HepG2 (cell line): ENCODE measurements at regions not wholly inside any gene's neighbourhood (a gene's known extent, or its start where the extent isn't known, plus 50 kb on each side); places are given as distances from the start of the nearest gene placed in this dataset.

Experiments used
- AGO1 ChIP-seq: fragments of 200-400 bp; formaldehyde crosslinking; IDR thresholded peaks from 2 replicates; pipeline ENCODE4 v1.6.1; 2017; ENCODE audit warnings: mild to moderate bottlenecking, low read depth, low read length, moderate library complexity; ENCODE audit not compliant: poor library complexity, severe bottlenecking
- CEBPG ChIP-seq: IDR thresholded peaks from 2 replicates; pipeline ENCODE4 v1.6.1; 2016
- CHCHD3 ChIP-seq: sonication (generic); formaldehyde crosslinking; IDR thresholded peaks from 2 replicates; pipeline ENCODE4 v1.8.0; 2022; ENCODE audit warnings: mild to moderate bottlenecking, missing genetic modification reagents, moderate library complexity
- GABPB1 ChIP-seq: IDR thresholded peaks from 2 replicates; pipeline ENCODE4 v1.6.1; 2016; ENCODE audit warnings: mild to moderate bottlenecking, missing genetic modification reagents, moderate library complexity, missing compliant biosample characterization
- HDAC6 ChIP-seq: fragments of 200-600 bp; sonication (generic); IDR thresholded peaks from 2 replicates; pipeline ENCODE4 v1.7.0; 2017; ENCODE audit warnings: mild to moderate bottlenecking, antibody characterized with exemption, low read length, low read depth
- HNRNPK ChIP-seq: fragments of 200-400 bp; formaldehyde crosslinking; IDR thresholded peaks from 2 replicates; pipeline ENCODE4 v1.6.1; 2018; ENCODE audit warnings: low read length, low read depth, moderate library complexity, mild to moderate bottlenecking; ENCODE audit not compliant: poor library complexity, severe bottlenecking
- JUND ChIP-seq: sonication (generic); formaldehyde crosslinking; IDR thresholded peaks from 2 replicates; pipeline ENCODE4 v1.8.0; 2022; ENCODE audit warnings: mild to moderate bottlenecking, missing genetic modification reagents
- MED8 ChIP-seq: sonication (generic); formaldehyde crosslinking; IDR thresholded peaks from 2 replicates; pipeline ENCODE4 v1.8.1; 2023; ENCODE audit warnings: mild to moderate bottlenecking, missing genetic modification reagents; ENCODE audit not compliant: insufficient replicate concordance
- NFIB ChIP-seq: sonication (generic); formaldehyde crosslinking; IDR thresholded peaks from 2 replicates; pipeline ENCODE4 v1.9.0; 2021; ENCODE audit warnings: missing genetic modification reagents, mild to moderate bottlenecking, borderline replicate concordance
- POLR2AphosphoS2 ChIP-seq: IDR thresholded peaks from 2 replicates; pipeline ENCODE4 v1.6.1; 2011; ENCODE audit warnings: low read depth, low read length, improper control_type of control experiment
- POLR2AphosphoS5 ChIP-seq: IDR thresholded peaks from 2 replicates; pipeline ENCODE4 v1.6.1; 2012; ENCODE audit warnings: low read depth, low read length
- SCMH1 ChIP-seq: sonication (generic); formaldehyde crosslinking; IDR thresholded peaks from 2 replicates; pipeline ENCODE4 v1.9.0; 2021; ENCODE audit warnings: missing genetic modification reagents, mild to moderate bottlenecking, borderline replicate concordance
- SMARCE1 ChIP-seq: fragments of 450-650 bp; IDR thresholded peaks from 2 replicates; pipeline ENCODE4 v1.6.1; 2017; ENCODE audit warnings: borderline replicate concordance
- ZFAT ChIP-seq: sonication (generic); formaldehyde crosslinking; conservative IDR thresholded peaks from 2 replicates; pipeline ENCODE4 v1.8.1; 2023; ENCODE audit warnings: missing genetic modification reagents, inconsistent platforms
- ZFP36L1 ChIP-seq: sonication (generic); formaldehyde crosslinking; IDR thresholded peaks from 2 replicates; pipeline ENCODE4 v1.8.0; 2022; ENCODE audit warnings: mild to moderate bottlenecking, missing genetic modification reagents, moderate library complexity
- ZFP62 ChIP-seq: sonication (generic); formaldehyde crosslinking; IDR thresholded peaks from 2 replicates; pipeline ENCODE4 v1.4.0; 2020; ENCODE audit warnings: missing genetic modification reagents
- ZNF20 ChIP-seq: sonication (generic); formaldehyde crosslinking; IDR thresholded peaks from 2 replicates; pipeline ENCODE4 v1.4.0; 2020; ENCODE audit warnings: mild to moderate bottlenecking, moderate library complexity, missing genetic modification reagents
- ZNF605 ChIP-seq: sonication (generic); formaldehyde crosslinking; IDR thresholded peaks from 2 replicates; pipeline ENCODE4 v1.8.0; 2022; ENCODE audit warnings: mild to moderate bottlenecking, missing genetic modification reagents
- TF ChIP-seq, protein P1 (sequence below): sonication (generic); formaldehyde crosslinking; IDR thresholded peaks from 2 replicates; pipeline ENCODE4 v1.5.1; 2020; ENCODE audit warnings: missing genetic modification reagents, mild to moderate bottlenecking, borderline replicate concordance
- TF ChIP-seq, protein P2 (sequence below): sonication (generic); formaldehyde crosslinking; IDR thresholded peaks from 2 replicates; pipeline ENCODE4 v1.4.0; 2020; ENCODE audit warnings: missing genetic modification reagents
- TF ChIP-seq, protein P3 (sequence below): IDR thresholded peaks from 2 replicates; pipeline ENCODE4 v1.6.1; 2016
- TF ChIP-seq, protein P4 (sequence below): sonication (generic); formaldehyde crosslinking; IDR thresholded peaks from 2 replicates; pipeline ENCODE4 v1.5.1; 2020; ENCODE audit warnings: mild to moderate bottlenecking, missing genetic modification reagents, moderate library complexity

DNA sequence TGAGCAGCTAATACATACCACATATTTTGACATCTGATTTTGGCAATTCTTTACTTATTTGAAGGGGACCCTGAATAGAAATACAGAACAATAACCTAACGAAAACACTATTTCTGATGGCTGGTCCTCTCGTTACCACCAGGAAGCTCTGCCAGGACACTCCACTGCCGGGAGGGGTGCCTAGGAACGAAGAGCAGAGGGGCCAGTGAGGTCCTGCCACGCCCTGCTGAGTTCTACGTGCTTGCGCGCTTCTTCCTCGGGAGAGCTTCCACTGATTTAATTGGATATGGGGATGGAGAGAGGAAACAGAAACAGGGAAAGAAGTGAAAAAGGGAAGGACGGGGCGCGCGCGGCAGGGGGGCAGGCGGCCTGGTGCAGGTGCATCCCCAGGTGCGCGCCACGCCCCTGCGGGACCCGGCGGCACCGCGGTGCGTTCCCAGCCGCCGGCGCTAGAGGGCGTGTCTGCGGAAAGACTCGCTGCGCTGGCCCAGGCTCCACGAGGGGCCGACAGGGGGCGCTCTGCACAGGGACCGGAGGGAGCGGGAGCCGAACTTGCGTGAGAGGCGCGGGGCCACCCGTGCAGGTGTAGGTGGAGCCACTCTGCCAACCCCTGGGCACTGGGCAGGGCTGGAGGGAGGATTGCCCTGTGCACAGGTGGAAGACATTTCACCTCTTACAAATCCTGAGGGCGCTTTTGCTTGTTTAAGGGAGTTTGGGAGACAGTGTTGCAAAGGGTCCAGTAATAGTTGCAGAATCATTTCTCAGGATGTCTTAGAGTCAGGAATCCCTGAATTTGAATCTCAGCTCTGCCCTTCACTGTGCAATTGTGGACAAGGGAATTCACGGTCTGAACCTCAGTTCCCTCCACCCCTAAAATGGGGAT is 986.3 kb upstream of the TMEM132C start (continued):
- TF ChIP-seq, protein P1, sequence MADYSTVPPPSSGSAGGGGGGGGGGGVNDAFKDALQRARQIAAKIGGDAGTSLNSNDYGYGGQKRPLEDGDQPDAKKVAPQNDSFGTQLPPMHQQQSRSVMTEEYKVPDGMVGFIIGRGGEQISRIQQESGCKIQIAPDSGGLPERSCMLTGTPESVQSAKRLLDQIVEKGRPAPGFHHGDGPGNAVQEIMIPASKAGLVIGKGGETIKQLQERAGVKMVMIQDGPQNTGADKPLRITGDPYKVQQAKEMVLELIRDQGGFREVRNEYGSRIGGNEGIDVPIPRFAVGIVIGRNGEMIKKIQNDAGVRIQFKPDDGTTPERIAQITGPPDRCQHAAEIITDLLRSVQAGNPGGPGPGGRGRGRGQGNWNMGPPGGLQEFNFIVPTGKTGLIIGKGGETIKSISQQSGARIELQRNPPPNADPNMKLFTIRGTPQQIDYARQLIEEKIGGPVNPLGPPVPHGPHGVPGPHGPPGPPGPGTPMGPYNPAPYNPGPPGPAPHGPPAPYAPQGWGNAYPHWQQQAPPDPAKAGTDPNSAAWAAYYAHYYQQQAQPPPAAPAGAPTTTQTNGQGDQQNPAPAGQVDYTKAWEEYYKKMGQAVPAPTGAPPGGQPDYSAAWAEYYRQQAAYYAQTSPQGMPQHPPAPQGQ (CRISPR knock-in tag): no peak
- TF ChIP-seq POLR2AphosphoS2 (no peak), MED8 (CRISPR knock-in tag) (no peak), CHCHD3 (CRISPR knock-in tag) (no peak), CEBPG (CRISPR knock-in tag) (no peak), ZNF605 (CRISPR knock-in tag) (no peak), AGO1 (peak; percentile 45), ZFAT (CRISPR knock-in tag) (no peak), NFIB (CRISPR knock-in tag) (no peak), JUND (no peak), HDAC6 (no peak), ZFP36L1 (CRISPR knock-in tag) (no peak), ZNF20 (CRISPR knock-in tag) (no peak), SMARCE1 (no peak), GABPB1 (CRISPR knock-in tag) (peak; percentile 55; the same call in 1 of the 2 replicates), ZFP62 (CRISPR knock-in tag) (no peak), HNRNPK (peak; percentile 77), SCMH1 (CRISPR knock-in tag) (no peak), POLR2AphosphoS5 (no peak)
- TF ChIP-seq, protein P2, sequence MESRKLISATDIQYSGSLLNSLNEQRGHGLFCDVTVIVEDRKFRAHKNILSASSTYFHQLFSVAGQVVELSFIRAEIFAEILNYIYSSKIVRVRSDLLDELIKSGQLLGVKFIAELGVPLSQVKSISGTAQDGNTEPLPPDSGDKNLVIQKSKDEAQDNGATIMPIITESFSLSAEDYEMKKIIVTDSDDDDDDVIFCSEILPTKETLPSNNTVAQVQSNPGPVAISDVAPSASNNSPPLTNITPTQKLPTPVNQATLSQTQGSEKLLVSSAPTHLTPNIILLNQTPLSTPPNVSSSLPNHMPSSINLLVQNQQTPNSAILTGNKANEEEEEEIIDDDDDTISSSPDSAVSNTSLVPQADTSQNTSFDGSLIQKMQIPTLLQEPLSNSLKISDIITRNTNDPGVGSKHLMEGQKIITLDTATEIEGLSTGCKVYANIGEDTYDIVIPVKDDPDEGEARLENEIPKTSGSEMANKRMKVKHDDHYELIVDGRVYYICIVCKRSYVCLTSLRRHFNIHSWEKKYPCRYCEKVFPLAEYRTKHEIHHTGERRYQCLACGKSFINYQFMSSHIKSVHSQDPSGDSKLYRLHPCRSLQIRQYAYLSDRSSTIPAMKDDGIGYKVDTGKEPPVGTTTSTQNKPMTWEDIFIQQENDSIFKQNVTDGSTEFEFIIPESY: peak; percentile 76; the same call in 1 of the 2 replicates
- TF ChIP-seq, protein P3, sequence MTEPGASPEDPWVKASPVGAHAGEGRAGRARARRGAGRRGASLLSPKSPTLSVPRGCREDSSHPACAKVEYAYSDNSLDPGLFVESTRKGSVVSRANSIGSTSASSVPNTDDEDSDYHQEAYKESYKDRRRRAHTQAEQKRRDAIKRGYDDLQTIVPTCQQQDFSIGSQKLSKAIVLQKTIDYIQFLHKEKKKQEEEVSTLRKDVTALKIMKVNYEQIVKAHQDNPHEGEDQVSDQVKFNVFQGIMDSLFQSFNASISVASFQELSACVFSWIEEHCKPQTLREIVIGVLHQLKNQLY (CRISPR knock-in tag): no peak
- TF ChIP-seq, protein P4, sequence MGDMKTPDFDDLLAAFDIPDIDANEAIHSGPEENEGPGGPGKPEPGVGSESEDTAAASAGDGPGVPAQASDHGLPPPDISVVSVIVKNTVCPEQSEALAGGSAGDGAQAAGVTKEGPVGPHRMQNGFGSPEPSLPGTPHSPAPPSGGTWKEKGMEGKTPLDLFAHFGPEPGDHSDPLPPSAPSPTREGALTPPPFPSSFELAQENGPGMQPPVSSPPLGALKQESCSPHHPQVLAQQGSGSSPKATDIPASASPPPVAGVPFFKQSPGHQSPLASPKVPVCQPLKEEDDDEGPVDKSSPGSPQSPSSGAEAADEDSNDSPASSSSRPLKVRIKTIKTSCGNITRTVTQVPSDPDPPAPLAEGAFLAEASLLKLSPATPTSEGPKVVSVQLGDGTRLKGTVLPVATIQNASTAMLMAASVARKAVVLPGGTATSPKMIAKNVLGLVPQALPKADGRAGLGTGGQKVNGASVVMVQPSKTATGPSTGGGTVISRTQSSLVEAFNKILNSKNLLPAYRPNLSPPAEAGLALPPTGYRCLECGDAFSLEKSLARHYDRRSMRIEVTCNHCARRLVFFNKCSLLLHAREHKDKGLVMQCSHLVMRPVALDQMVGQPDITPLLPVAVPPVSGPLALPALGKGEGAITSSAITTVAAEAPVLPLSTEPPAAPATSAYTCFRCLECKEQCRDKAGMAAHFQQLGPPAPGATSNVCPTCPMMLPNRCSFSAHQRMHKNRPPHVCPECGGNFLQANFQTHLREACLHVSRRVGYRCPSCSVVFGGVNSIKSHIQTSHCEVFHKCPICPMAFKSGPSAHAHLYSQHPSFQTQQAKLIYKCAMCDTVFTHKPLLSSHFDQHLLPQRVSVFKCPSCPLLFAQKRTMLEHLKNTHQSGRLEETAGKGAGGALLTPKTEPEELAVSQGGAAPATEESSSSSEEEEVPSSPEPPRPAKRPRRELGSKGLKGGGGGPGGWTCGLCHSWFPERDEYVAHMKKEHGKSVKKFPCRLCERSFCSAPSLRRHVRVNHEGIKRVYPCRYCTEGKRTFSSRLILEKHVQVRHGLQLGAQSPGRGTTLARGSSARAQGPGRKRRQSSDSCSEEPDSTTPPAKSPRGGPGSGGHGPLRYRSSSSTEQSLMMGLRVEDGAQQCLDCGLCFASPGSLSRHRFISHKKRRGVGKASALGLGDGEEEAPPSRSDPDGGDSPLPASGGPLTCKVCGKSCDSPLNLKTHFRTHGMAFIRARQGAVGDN (CRISPR knock-in tag): peak; percentile 27
